Cardiac muscle cell (in vitro differentiated cells and primary cell): ENCODE measurements at regions not wholly inside any gene's neighbourhood (a gene's known extent, or its start where the extent isn't known, plus 50 kb on each side); places are given as distances from the start of the nearest gene placed in this dataset.

Experiments
- DNase-seq, 2 donors: peaks; one replicate each; pipeline versions ENCODE4 v3.0.0 to v3.0.0-alpha.2; 2010 to 2017; ENCODE audit warnings: low read depth in 1 of 2, low spot score in 1 of 2
- H3K27ac ChIP-seq: fragments of 200-600 bp; sonication (generic); 2 replicates; pipeline ENCODE4 v1.5.1; 2016
- H3K27me3 ChIP-seq: fragments of 200-600 bp; sonication (generic); 2 replicates; pipeline ENCODE4 v1.6.0; 2016; ENCODE audit warnings: control low read depth
- H3K36me3 ChIP-seq: fragments of 200-600 bp; sonication (generic); 2 replicates; pipeline ENCODE4 v1.5.1; 2016; ENCODE audit warnings: control low read depth
- H3K4me1 ChIP-seq: fragments of 200-600 bp; sonication (generic); 2 replicates; pipeline ENCODE4 v1.8.1; 2017; ENCODE audit warnings: low read depth, mild to moderate bottlenecking, mixed run types
- H3K4me3 ChIP-seq: fragments of 200-600 bp; sonication (generic); 2 replicates; pipeline ENCODE4 v1.5.1; 2016; ENCODE audit warnings: mild to moderate bottlenecking
- H3K9me3 ChIP-seq: fragments of 200-600 bp; sonication (generic); 2 replicates; pipeline ENCODE4 v1.5.1; 2017; ENCODE audit warnings: low read depth, mild to moderate bottlenecking, control low read depth
- CTCF ChIP-seq: IDR thresholded peaks from 2 replicates; pipeline ENCODE4 v1.5.1; 2012; ENCODE audit warnings: low read depth, mild to moderate bottlenecking, low read length

GRCh38 chr3:780505-780904, 312.3 kb upstream of the CNTN6 start:
- no peak overlapping the region for H3K27ac ChIP-seq
- no peak overlapping the region for H3K4me3 ChIP-seq
- no peak for TF ChIP-seq CTCF
- H3K36me3 ChIP-seq, result no peaks in the 10 kb centered on the region
- no peak for DNase-seq
- H3K27me3 ChIP-seq, result no peaks in the 10 kb centered on the region
- H3K4me1 ChIP-seq, result no peaks in the 10 kb centered on the region
- no peaks in the 10 kb centered on the region for H3K9me3 ChIP-seq

GRCh38 chr3:791442-791841, 301.4 kb upstream of the CNTN6 start:
- Histone ChIP-seq H3K27me3 (no peaks in the 10 kb centered on the region), H3K4me3 (no peak overlapping the region), H3K27ac (no peak overlapping the region), H3K4me1 (no peaks in the 10 kb centered on the region), H3K36me3 (no peaks in the 10 kb centered on the region), H3K9me3 (no peaks in the 10 kb centered on the region)
- no peak for DNase-seq
- no peak for TF ChIP-seq CTCF

- no peak overlapping the region for H3K27ac ChIP-seq
- H3K36me3 ChIP-seq, result no peaks in the 10 kb centered on the region
- H3K4me1 ChIP-seq, result no peaks in the 10 kb centered on the region
- no peaks in the 10 kb centered on the region for H3K27me3 ChIP-seq
- DNase-seq, result no peak
- no peaks in the 10 kb centered on the region for H3K9me3 ChIP-seq
- no peak overlapping the region for H3K4me3 ChIP-seq
- TF ChIP-seq CTCF, result no peak
These were observed 300.2 kb upstream of the CNTN6 start for GRCh38 chr3:792630-793029.

- no peak overlapping the region for H3K4me3 ChIP-seq
- no peaks in the 10 kb centered on the region for H3K36me3 ChIP-seq
- no peak overlapping the region for H3K27ac ChIP-seq
- TF ChIP-seq CTCF, result no peak
- H3K9me3 ChIP-seq, result no peaks in the 10 kb centered on the region
- no peaks in the 10 kb centered on the region for H3K27me3 ChIP-seq
- no peaks in the 10 kb centered on the region for H3K4me1 ChIP-seq
- DNase-seq, result no peak
These were observed 288.6 kb upstream of the CNTN6 start for GRCh38 chr3:804211-804610.

GRCh38 chr3:805326-805725, 287.5 kb upstream of the CNTN6 start:
- Histone ChIP-seq H3K4me1 (no peaks in the 10 kb centered on the region), H3K27ac (no peak overlapping the region), H3K9me3 (no peaks in the 10 kb centered on the region), H3K4me3 (no peak overlapping the region), H3K27me3 (no peaks in the 10 kb centered on the region), H3K36me3 (no peaks in the 10 kb centered on the region)
- DNase-seq, result no peak
- no peak for TF ChIP-seq CTCF

- no peaks in the 10 kb centered on the region for H3K36me3 ChIP-seq
- TF ChIP-seq CTCF, result no peak
- DNase-seq, result no peak
- no peak overlapping the region for H3K27ac ChIP-seq
- H3K27me3 ChIP-seq, result no peaks in the 10 kb centered on the region
- H3K4me1 ChIP-seq, result no peaks in the 10 kb centered on the region
- H3K9me3 ChIP-seq, result no peaks in the 10 kb centered on the region
- no peak overlapping the region for H3K4me3 ChIP-seq
These were observed 286.8 kb upstream of the CNTN6 start for GRCh38 chr3:806006-806405.
